Effector CD8-positive, alpha-beta T cell (primary cell): ENCODE measurements at regions not wholly inside any gene's neighbourhood (a gene's known extent, or its start where the extent isn't known, plus 50 kb on each side); places are given as distances from the start of the nearest gene placed in this dataset.
"Not testable (repeated sequence)": the region's sequence is repeated elsewhere in the genome, so short reads cannot be mapped to it uniquely, and the experiment has no call there.

ENCODE experiments used
- DNase-seq: peaks from one replicate; lab custom pipeline; 2025; lab: John Stamatoyannopoulos, UW

DNA sequence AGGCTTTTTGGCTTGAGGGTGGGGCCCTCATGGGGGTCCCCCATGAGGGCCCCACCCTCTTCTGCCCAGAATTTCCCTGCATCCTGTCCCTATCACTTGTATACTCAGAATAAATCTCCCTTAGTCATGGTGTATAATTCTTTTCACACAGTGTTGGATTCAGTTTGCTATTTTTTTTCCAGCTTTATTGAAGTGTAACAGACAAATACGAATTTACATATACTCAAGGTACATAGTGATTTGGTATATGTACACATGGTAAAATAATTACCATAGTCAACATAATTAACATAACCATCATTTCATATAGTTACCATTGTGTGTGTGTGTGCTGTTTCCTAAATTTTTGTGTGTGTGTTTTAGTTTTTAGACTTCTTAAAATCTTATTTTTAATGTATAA is 289.4 kb downstream of the CNTNAP3B start:
- DNase-seq: not testable (repeated sequence)

- not testable (repeated sequence) for DNase-seq
These were observed 290.3 kb downstream of the CNTNAP3B start for GRCh38 chr9:41838953-41839352.

GRCh38 chr9:41838562-41838851 is 290.7 kb downstream of the CNTNAP3B start:
- not testable (repeated sequence) for DNase-seq

DNA sequence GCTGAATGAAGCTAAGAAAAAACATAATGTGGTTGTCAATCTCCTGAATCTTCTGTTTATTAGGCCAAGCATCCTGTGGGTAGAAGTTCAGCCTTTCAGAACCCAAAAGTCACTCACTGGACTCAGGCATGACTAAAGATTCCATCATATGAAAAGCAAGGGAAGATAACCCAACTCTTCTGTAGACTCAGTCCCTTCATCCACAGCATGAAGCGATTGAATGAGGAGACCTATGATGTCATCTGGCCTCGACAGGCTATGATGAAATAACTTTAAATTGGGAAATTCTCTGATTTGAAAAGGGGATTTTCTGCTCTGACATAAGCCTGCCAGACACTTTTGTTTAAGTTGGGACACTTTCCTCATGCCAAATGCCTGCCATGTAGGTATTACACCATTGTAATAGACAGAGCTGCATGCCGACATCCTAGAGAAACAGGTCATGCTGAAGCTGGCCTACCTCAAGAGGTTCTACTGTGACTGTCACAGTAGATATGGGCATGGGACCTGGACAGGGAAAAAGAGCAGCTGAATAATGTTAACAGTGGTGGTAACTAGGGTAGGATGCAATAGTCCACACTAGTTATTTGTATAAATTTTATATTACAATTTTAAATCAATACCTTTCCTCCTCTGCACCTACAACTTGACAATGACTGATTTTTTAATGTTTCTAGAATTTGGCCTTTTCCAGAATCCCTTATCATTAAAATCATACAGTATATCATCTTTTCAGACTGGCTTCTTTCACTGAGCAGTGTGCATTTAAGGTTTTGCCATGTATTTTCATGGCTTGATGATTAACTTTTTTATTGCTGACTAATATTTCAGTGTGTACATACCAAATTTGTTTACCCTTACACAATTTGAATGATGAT is 291.3 kb downstream of the CNTNAP3B start:
- DNase-seq: not testable (repeated sequence)

DNA sequence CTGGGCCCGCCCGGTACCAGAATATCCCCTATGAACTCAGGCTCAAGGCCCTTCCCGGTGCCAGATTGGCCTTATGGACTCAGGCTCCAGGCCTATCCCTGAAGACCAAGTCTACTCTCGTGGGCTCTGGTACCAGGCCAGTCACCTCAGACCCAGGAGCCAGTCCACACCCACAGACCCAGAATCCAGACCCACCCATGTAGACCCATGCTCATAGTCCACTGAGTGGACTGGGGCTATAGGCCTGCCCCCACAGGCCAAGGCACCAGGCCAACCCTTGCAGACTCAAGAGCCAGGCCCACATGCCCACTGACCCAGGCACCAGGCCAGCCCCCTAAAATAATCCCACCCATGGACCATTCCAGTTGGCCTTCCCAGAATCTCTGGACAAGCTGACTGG is 296.1 kb downstream of the CNTNAP3B start:
- not testable (repeated sequence) for DNase-seq

GRCh38 chr9:41824723-41825122 is 304.5 kb downstream of the CNTNAP3B start:
- DNase-seq: not testable (repeated sequence)

GRCh38 chr9:41802706-41803105 is 326.5 kb downstream of the CNTNAP3B start:
- not testable (repeated sequence) for DNase-seq

DNA sequence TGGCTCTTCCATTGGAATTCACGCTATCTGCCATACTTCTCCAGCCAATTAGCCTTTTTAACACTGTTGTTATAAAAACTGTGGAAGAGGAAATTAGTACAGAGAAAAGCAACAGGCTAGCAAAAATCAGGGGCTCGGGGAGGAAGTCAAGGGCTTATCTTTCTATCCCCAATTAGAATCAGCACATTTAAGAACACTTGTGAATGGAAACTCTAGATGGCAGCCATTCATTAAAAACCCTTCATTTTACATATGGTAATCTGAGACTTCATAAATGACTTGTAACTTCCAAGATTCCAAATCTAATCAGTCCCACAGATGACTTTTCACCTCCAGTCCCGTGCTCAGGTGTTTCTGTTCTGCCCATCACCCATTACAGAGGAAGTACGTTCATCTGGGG is 330.5 kb downstream of the CNTNAP3B start:
- not testable (repeated sequence) for DNase-seq

DNA sequence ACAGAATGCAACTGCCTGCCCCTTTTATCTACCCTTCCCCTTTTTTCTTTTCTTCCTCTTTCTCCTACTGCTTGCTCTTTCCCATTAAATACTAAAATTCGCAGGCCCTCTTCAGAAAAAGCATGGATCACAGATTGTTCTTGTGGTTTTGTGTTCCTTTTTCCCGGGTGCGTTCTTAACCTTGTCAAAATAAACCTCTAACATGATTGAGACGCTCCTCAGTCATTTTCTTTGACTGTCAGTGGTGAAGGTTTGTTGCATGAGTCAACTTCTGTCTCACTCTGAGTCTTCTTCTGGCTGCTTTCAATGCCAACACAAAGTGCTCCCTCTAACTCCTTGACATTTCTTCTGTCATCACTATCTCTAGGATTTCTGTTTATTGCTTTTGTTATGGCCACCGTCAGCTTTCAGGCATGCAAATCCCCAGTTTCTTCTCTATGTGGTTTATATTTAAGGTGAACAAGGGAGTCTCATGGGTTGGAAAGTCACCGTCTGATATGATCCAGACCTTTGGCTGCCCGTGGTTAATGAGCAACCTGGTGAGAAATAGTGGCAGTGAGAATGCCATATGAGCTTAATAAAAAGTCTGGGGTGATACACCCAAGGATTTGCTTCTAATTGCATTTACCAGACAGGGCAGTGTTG is 338.4 kb downstream of the CNTNAP3B start:
- not testable (repeated sequence) for DNase-seq

- DNase-seq: not testable (repeated sequence)
These were observed 339.2 kb downstream of the CNTNAP3B start for GRCh38 chr9:41790007-41790406.

GRCh38 chr9:41789387-41789786 is 339.8 kb downstream of the CNTNAP3B start:
- not testable (repeated sequence) for DNase-seq

DNA sequence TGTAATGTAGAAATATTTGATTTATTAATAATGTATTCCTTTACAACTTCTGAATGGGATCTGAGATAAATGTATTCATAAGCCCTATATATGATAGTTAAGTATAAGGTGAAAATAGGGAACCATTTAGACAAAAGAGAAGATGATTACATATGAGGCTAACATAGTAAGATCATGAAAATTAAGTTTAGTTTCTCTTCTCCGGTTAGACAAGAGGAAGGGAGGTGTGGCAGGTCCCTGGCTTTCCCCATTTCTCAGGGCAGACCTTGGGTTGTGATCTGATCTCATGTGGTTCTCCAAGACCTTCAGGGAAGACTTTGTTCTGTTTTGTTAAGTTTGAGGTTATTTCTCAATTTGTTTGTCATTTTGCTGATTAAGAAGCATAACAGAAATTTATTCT is 341.3 kb downstream of the CNTNAP3B start:
- not testable (repeated sequence) for DNase-seq

- not testable (repeated sequence) for DNase-seq
These were observed 342.0 kb downstream of the CNTNAP3B start for GRCh38 chr9:41787270-41787669.

- DNase-seq: not testable (repeated sequence)
These were observed 345.2 kb downstream of the CNTNAP3B start for GRCh38 chr9:41784006-41784405.

GRCh38 chr9:41783070-41783810 is 346.0 kb downstream of the CNTNAP3B start:
- DNase-seq: not testable (repeated sequence)

- not testable (repeated sequence) for DNase-seq
These were observed 347.3 kb downstream of the CNTNAP3B start for GRCh38 chr9:41781899-41782298.

GRCh38 chr9:41779897-41780406 is 349.3 kb downstream of the CNTNAP3B start:
- not testable (repeated sequence) for DNase-seq

- not testable (repeated sequence) for DNase-seq
These were observed 350.0 kb downstream of the CNTNAP3B start for GRCh38 chr9:41779192-41779591.

DNA sequence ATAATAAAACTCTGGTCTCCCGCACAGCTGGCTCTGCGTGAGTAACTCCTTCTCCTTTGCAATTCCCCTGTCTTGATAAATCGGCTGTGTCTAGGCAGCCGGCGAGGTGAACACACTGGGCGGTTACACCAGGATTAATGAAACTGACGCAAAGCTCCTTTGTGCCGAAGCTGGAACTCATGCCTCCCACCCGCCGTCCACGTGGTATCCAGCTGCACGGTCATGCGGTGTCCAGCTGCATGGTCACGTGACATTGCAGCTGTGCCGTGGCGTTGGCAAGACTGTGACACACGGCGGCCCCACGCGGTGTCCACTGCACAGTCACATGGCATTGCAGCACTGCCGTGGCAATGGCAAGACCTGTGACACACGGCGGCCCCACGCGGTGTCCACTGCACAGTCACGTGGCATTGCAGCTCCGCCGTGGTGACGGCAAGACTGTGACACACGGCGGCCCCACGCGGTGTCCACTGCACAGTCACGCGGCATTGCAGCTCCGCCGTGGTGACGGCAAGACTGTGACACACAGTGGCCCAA is 350.6 kb downstream of the CNTNAP3B start:
- DNase-seq: not testable (repeated sequence)

- not testable (repeated sequence) for DNase-seq
These were observed 351.7 kb downstream of the CNTNAP3B start for GRCh38 chr9:41777536-41777935.

DNA sequence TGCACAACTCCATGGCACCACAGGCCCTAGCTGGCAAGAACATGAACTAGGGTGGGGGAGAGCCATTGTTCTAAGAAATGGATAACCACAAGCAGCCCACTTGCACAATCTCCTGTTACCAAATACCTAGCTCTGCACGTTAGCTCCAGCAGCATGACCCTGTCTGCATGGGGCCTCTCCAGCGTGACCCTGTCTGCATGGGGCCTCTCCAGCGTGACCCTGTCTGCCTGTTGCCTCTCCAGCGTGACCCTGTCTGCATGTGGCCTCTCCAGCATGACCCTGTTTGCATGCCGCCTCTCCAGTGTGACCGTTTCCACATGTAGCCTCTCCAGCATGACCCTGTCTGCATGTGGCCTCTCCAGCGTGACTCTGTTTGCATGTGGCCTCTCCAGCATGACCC is 356.7 kb downstream of the CNTNAP3B start:
- not testable (repeated sequence) for DNase-seq

- not testable (repeated sequence) for DNase-seq
These were observed 357.5 kb downstream of the CNTNAP3B start for GRCh38 chr9:41771693-41772092.
